GM19023 (cell line): ENCODE measurements at regions not wholly inside any gene's neighbourhood (a gene's known extent, or its start where the extent isn't known, plus 50 kb on each side); places are given as distances from the start of the nearest gene placed in this dataset.

Experiments
- ATAC-seq: cut with Tn5 transposase; IDR thresholded peaks from one replicate; pipeline ENCODE4 v1.9.1; 2021; ENCODE audit warnings: mild to moderate bottlenecking, moderate library complexity; ENCODE audit not compliant: unreplicated experiment

DNA sequence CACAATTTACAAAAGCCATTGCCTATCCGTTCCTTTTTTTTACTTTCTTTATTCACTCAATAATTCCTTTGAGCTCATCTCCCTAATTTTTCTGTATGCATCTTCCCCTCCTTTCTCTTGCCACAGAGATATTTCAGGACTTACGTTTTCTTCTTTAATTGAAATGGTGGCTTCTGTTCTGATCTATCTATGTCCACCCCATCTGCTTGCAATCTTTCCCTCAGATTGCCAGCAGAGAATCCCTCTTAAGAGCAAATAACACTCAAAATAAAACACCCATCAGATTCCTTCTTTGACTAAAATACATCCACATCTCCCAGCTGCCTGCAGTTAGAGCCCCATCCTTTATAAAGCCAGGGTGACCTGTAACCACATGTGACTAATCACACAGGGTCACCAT is 478.6 kb downstream of the EFNB2 start:
- ATAC-seq, result no peak

- no peak for ATAC-seq
Observed at GRCh38 chr13:106052200-106052767, 483.2 kb downstream of the EFNB2 start.

DNA sequence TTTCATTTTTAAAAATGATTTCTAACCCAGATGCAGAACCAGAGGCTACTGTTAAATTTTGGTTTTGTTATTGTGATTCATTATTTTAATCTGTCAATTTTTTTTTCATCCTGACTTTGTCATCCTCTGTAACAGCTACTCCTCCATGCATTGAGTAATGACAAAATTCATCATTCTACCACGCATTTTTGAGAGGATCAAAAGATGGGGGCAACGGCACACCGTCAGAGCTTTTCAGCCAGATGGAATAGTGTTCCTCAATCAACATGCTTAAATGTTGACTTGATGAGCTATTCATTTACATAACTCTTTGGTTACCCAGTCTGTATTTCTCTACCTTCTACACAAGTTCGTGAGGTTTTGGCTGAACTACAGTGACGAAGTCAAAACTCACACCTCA is 486.3 kb downstream of the EFNB2 start:
- ATAC-seq, result no peak

DNA sequence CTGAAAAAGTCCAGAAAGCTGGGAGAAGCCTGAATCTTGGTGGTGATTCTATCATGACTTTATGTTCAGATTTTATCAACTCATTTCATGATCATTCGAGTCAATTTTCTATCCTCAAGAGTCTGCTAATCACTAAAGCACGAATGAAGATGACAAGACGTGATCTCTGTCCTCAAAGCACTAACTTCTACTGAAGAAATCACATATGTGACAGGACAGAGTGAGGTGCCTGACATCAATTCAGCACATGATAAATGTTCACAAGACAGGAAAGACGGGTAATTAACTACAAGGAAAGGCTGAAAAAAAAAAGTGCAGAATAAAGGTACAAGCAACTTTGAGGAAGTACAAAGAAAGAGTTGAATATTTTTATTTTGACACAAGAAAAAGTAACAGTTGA is 487.1 kb downstream of the EFNB2 start:
- no peak for ATAC-seq

GRCh38 chr13:106047859-106048258 is 487.6 kb downstream of the EFNB2 start:
- no peak for ATAC-seq

- ATAC-seq, result no peak
Observed at GRCh38 chr13:106042996-106043581, 492.4 kb downstream of the EFNB2 start.

DNA sequence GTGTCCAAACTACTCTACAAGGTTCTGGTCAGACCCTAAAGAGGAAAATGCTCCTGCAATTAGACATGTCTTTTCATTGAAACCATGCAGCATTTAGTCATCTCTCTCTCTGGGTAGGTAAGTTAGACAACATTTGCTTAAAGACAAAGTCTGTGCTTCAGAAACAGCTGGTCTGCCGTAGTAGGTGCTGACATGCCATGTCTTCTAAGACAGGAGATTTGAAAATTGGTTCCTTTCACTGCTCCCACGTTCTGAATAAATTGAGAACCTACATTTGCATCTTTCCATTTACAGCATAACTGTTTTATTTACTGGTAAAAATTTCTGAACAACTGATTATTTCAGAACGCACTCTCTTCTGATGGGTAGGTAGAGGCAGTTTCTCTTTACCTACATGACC is 494.0 kb downstream of the EFNB2 start:
- no peak for ATAC-seq

- no peak for ATAC-seq
Observed at GRCh38 chr13:106038752-106039151, 496.7 kb downstream of the EFNB2 start.

- no peak for ATAC-seq
Observed at GRCh38 chr13:106036870-106037269, 498.6 kb downstream of the EFNB2 start.

- no peak for ATAC-seq
Observed at GRCh38 chr13:106034201-106034600, 501.3 kb downstream of the EFNB2 start.

- ATAC-seq, result no peak
Observed at GRCh38 chr13:106033659-106034058, 501.8 kb downstream of the EFNB2 start.

DNA sequence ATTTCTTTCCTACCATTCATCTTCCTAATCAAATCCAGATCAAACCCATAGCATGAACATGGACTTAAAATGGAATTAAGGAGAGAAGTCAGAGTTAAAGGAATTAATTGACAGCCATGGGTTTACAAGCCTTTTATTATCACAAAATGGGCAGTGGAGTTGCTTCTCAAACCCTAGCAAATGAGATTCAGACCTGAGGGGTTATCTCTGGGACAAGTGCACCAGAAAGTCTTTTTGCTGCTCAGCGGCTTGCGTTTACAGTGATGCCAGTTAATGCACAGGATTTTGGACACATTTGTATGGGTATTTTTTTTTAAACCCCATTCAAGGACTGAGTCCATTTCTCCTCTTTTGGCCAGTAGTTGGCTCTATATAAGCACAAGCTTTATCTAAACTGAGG is 503.0 kb downstream of the EFNB2 start:
- ATAC-seq, result no peak

DNA sequence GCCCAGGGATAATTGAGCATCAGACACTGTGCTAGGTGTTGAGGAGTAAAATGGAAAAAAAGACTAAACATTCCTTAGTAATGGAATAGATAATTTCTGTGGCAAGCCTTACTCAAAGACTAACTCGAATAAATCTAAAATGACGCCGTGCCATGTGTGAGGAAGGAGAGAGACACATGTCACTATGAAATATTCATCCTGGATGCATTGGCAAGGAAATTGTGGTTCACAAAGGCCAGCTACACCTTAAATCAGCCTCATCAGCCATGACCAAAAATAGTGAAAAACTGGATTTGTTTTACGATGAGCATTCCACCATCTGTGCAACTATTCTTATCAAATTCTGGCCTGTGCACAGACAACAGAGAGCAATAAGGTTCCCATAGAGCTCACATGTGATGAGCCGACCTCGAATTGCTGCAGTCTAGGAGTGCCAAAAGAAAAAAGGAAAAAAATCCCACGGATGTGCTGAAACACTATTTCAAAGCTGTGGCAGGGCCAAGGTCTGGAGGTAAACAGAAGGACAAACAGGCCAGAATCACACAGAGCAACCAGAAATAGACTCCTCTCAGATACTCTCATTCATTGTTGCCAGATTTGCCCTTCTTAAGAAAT is 505.7 kb downstream of the EFNB2 start:
- no peak for ATAC-seq

GRCh38 chr13:106028911-106029310 is 506.6 kb downstream of the EFNB2 start:
- no peak for ATAC-seq

DNA sequence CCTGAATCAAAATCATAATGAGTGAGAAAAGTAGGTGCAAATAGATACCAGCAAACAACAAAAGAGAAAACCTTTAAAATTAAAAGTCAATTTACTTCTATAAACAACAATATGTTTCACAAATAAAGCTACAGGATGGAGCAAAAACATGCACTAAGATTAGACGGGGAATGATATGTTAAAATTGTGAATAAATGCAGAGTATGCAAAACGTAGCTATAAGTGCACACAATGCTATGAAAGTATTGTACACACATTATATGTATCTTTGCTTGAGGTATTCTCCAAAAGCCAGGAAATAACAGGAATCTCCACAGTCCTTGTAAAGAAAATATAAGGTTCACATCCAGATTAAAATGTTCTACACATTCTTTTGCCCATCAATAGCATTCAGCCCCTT is 523.9 kb downstream of the EFNB2 start:
- ATAC-seq, result no peak

- no peak for ATAC-seq
Observed at GRCh38 chr13:106010836-106011235, 524.6 kb downstream of the EFNB2 start.

DNA sequence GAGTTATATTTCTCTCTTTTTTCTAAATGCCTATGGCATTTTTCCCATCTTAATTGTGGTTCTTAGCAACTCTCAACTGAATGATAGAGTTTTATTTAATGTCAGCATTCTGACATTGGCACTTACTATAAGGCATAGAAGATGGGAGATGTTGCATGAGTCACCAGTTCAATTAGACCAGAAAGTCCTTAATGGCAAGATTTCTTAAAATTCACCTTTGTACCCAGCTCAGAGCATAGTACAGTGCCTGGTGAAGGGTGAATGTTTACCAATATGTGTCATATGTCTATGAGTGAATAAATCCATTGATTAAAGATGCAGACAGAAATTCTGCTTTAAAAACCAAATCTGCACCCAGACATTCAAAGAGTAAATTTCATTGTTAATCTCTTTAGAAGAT is 526.9 kb downstream of the EFNB2 start:
- no peak for ATAC-seq

- ATAC-seq, result no peak
Observed at GRCh38 chr13:106007156-106007555, 528.3 kb downstream of the EFNB2 start.

- no peak for ATAC-seq
Observed at GRCh38 chr13:106003651-106004050, 531.8 kb downstream of the EFNB2 start.

GRCh38 chr13:106001443-106001842 is 534.0 kb downstream of the EFNB2 start:
- ATAC-seq, result no peak

- ATAC-seq, result no peak
Observed at GRCh38 chr13:105997581-105998550, 537.6 kb downstream of the EFNB2 start.
